ENCODE measurements at regions not wholly inside any gene's neighbourhood (a gene's known extent, or its start where the extent isn't known, plus 50 kb on each side); places are given as distances from the start of the nearest gene placed in this dataset.

GRCh38 chr6:167653561-167653960 is 173.2 kb upstream of the AFDN start:
- ATAC-seq (no peak), DNase-seq (no peak)
- CTCF ChIA-PET, result interaction anchor here (0.8 kb wide), 1 partner anchor 104 kb away, joined by 3 read pairs; no protein-coding TSS in a partner anchor
- no peaks in the 10 kb centered on the region for H3K9me3 Mint-ChIP-seq (ENCODE audit: low read depth)
- H3K4me1 Mint-ChIP-seq, result no peaks in the 10 kb centered on the region
- no peak overlapping the region for H3K4me3 Mint-ChIP-seq
- H3K27ac Mint-ChIP-seq, result no peak overlapping the region
- no peaks in the 10 kb centered on the region for H3K27me3 Mint-ChIP-seq
- no peaks in the 10 kb centered on the region for H3K36me3 Mint-ChIP-seq

DNA sequence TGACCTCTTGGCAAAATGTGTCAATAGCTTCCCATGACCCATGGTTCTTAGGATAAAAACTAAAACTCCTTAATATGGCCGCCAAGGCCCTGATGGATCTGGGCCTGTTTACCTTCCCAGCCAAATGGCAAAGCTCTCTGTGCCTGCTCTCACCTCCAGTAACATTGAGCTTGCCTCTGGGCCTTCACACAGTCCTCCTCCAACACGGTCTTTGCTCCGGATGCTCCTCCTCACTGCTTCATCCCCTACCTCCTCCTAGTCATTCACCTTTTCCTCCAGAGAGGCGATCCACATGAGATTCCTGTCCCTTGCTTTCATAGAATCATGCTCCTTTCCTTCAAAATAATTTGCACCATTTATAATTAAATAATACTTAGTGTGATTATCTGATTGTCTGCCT is 172.3 kb upstream of the AFDN start:
- DNase-seq, result no peak
- H3K4me3 Mint-ChIP-seq, result no peak overlapping the region
- H3K4me1 Mint-ChIP-seq, result no peaks in the 10 kb centered on the region
- no peaks in the 10 kb centered on the region for H3K9me3 Mint-ChIP-seq (ENCODE audit: low read depth)
- no peak overlapping the region for H3K27ac Mint-ChIP-seq
- H3K36me3 Mint-ChIP-seq, result no peaks in the 10 kb centered on the region
- no peaks in the 10 kb centered on the region for H3K27me3 Mint-ChIP-seq
- CTCF ChIA-PET, result no interaction called here
- ATAC-seq, result no peak

DNA sequence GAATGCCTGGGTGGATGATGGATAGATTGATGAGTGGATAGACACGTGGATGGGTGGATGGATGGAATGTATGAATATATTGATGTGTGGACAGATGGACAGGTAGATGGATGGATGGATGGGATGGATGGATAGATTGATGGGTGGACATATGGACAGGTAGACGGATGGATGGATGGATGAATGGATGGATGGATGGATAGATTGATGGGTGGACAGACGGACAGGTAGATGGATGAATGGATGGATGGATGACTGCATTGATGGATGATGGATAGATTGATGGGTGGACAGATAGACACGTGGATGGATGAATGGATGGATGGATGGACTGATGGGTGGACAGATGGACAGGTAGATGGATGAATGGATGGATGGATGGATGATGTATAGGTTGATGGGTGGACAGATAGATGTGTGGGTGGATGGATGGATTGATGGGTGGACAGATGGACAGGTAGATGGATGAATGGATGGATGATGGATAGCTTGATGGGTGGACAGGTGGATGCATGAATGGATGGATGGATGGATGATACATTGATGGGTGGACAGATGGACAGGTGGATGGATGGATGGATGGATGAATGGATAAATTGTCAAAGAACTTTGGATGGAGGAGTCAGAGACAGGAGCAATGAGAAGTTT is 171.4 kb upstream of the AFDN start:
- CTCF ChIA-PET, result no interaction called here
- no peaks in the 10 kb centered on the region for H3K4me1 Mint-ChIP-seq

GRCh38 chr6:167658106-167658505 is 168.6 kb upstream of the AFDN start:
- H3K27ac Mint-ChIP-seq, result no peak overlapping the region
- CTCF ChIA-PET, result no interaction called here
- H3K4me3 Mint-ChIP-seq, result no peak overlapping the region
- ATAC-seq, result no peak
- H3K36me3 Mint-ChIP-seq, result no peaks in the 10 kb centered on the region
- DNase-seq, result no peak
- H3K9me3 Mint-ChIP-seq (ENCODE audit: low read depth), result no peaks in the 10 kb centered on the region
- no peaks in the 10 kb centered on the region for H3K27me3 Mint-ChIP-seq
- H3K4me1 Mint-ChIP-seq, result no peaks in the 10 kb centered on the region

More for the DNA sequence above, 171.4 kb upstream of the AFDN start:
- no peak for DNase-seq
- Mint-ChIP-seq H3K4me3 (no peak overlapping the region), H3K27me3 (no peaks in the 10 kb centered on the region), H3K36me3 (no peaks in the 10 kb centered on the region), H3K9me3 (ENCODE audit: low read depth) (no peaks in the 10 kb centered on the region), H3K27ac (no peak overlapping the region)
- no peak for ATAC-seq

GRCh38 chr6:167659046-167659445 is 167.7 kb upstream of the AFDN start:
- CTCF ChIA-PET, result no interaction called here
- Mint-ChIP-seq H3K27me3 (no peaks in the 10 kb centered on the region), H3K4me3 (no peak overlapping the region), H3K9me3 (ENCODE audit: low read depth) (no peaks in the 10 kb centered on the region), H3K27ac (no peak overlapping the region), H3K4me1 (no peaks in the 10 kb centered on the region), H3K36me3 (no peaks in the 10 kb centered on the region)
- DNase-seq (no peak), ATAC-seq (no peak)

DNA sequence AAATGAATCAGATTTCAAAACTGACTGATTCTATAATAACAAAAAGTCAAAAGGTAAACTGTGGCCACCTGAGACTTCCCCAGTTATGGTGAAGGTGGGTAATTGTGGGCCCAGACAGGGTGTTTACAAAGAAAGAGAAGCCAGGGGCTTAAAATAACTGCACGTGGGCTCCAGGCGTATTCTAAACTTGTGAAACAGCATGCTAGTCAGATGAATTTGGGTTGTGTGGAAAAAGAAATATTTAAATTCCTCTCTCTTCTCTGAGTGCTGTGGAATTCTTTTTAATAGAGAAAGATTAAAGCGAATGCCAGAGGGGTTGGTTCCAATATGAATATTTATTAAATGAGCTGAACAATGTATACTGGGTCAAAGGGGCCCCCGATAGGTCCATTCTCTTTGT is 166.3 kb upstream of the AFDN start:
- no peaks in the 10 kb centered on the region for H3K36me3 Mint-ChIP-seq
- no peak overlapping the region for H3K27ac Mint-ChIP-seq
- H3K4me3 Mint-ChIP-seq, result no peak overlapping the region
- CTCF ChIA-PET, result no interaction called here
- no peaks in the 10 kb centered on the region for H3K27me3 Mint-ChIP-seq
- H3K4me1 Mint-ChIP-seq, result no peaks in the 10 kb centered on the region
- no peaks in the 10 kb centered on the region for H3K9me3 Mint-ChIP-seq (ENCODE audit: low read depth)
- ATAC-seq (no peak), DNase-seq (no peak)

GRCh38 chr6:167660944-167661551 is 165.7 kb upstream of the AFDN start:
- no peaks in the 10 kb centered on the region for H3K4me1 Mint-ChIP-seq
- H3K36me3 Mint-ChIP-seq, result no peaks in the 10 kb centered on the region
- no peak for DNase-seq
- no peak for ATAC-seq
- H3K27ac Mint-ChIP-seq, result no peak overlapping the region
- no peak overlapping the region for H3K4me3 Mint-ChIP-seq
- CTCF ChIA-PET, result no interaction called here
- H3K27me3 Mint-ChIP-seq, result no peaks in the 10 kb centered on the region
- H3K9me3 Mint-ChIP-seq (ENCODE audit: low read depth), result no peaks in the 10 kb centered on the region

DNA sequence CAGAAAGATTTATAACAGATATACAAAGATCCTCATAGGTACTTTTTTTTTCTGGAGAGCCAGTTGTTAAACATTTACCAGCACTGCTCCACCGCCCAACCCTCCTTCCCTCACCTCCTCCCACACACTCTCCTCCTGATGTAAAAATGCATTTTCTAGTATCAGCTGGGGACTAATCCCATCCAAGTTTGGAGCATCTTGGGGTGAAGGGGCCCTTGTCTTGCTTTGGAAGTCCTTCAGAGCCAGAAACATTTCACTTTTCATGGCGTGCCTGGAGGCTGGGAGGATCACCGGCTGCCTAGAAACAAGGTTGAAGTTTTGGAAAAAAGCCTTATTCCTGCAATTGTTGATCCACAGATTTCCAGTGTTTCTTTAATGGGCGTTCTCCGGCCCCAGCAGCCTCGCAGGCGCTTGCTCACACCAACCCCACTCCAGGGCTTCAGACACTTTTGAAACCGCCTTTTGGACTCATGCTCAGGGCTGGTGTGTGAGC is 165.1 kb upstream of the AFDN start:
- no peak overlapping the region for H3K4me3 Mint-ChIP-seq
- H3K27me3 Mint-ChIP-seq, result no peaks in the 10 kb centered on the region
- DNase-seq, result no peak
- no peak for ATAC-seq
- CTCF ChIA-PET, result no interaction called here
- H3K9me3 Mint-ChIP-seq (ENCODE audit: low read depth), result no peaks in the 10 kb centered on the region
- H3K27ac Mint-ChIP-seq, result no peak overlapping the region
- H3K36me3 Mint-ChIP-seq, result no peaks in the 10 kb centered on the region
- H3K4me1 Mint-ChIP-seq, result no peaks in the 10 kb centered on the region

- DNase-seq (no peak), ATAC-seq (no peak)
- Mint-ChIP-seq H3K36me3 (no peaks in the 10 kb centered on the region), H3K27ac (no peak overlapping the region), H3K9me3 (ENCODE audit: low read depth) (no peaks in the 10 kb centered on the region), H3K4me3 (no peak overlapping the region), H3K4me1 (no peaks in the 10 kb centered on the region), H3K27me3 (no peaks in the 10 kb centered on the region)
- CTCF ChIA-PET, result no interaction called here
Measured at GRCh38 chr6:167662075-167662880, 164.4 kb upstream of the AFDN start.

DNA sequence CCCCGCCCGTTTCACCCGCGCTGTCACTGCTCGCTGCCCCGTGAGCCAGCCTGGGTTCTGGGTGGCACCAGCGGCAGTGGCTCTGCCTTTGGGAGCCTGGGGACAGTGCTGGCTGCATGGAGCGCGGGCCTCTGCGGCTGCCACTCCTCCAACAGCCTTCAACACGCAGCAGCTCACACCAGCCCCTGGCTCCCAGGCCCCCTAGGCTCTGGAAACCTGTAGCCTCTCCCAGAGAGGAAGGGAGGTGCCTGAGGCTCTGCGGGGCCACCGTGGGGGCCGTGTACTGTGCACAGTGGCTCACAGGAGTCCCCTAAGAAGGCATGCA is 163.9 kb upstream of the AFDN start:
- H3K27ac Mint-ChIP-seq, result no peak overlapping the region
- no peaks in the 10 kb centered on the region for H3K9me3 Mint-ChIP-seq (ENCODE audit: low read depth)
- H3K4me1 Mint-ChIP-seq, result no peaks in the 10 kb centered on the region
- no peaks in the 10 kb centered on the region for H3K27me3 Mint-ChIP-seq
- no peak overlapping the region for H3K4me3 Mint-ChIP-seq
- ATAC-seq (no peak), DNase-seq (no peak)
- CTCF ChIA-PET, result no interaction called here
- H3K36me3 Mint-ChIP-seq, result no peaks in the 10 kb centered on the region

DNA sequence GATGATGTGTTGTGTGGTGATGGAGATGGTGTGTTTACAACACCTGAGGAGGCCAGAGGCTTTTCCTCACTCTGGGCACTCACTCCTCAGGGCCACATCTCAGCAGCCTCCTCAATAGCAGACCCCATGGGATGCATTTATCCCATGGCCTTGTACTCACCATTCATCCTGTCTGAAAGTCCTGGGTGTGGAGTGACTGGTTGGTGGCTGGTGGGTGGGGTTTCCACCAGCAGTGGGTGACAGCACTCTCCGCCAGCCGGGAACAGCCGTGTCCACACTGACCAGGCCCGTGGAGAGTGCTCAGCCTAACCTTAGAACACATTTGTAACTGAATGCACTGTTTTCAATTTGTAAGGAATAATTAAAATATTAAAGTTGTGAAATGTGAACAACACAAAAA is 163.4 kb upstream of the AFDN start:
- no peaks in the 10 kb centered on the region for H3K36me3 Mint-ChIP-seq
- CTCF ChIA-PET, result no interaction called here
- H3K9me3 Mint-ChIP-seq (ENCODE audit: low read depth), result no peaks in the 10 kb centered on the region
- no peak for ATAC-seq
- H3K27me3 Mint-ChIP-seq, result no peaks in the 10 kb centered on the region
- H3K4me1 Mint-ChIP-seq, result no peaks in the 10 kb centered on the region
- no peak overlapping the region for H3K27ac Mint-ChIP-seq
- DNase-seq, result no peak
- H3K4me3 Mint-ChIP-seq, result no peak overlapping the region

GRCh38 chr6:167663784-167664443 is 162.8 kb upstream of the AFDN start:
- Mint-ChIP-seq H3K27ac (no peak overlapping the region), H3K36me3 (no peaks in the 10 kb centered on the region)
- CTCF ChIA-PET, result no interaction called here

GRCh38 chr6:167664678-167665660 is 161.7 kb upstream of the AFDN start:
- DNase-seq (no peak), ATAC-seq (no peak)
- Mint-ChIP-seq H3K9me3 (ENCODE audit: low read depth) (no peaks in the 10 kb centered on the region), H3K36me3 (no peaks in the 10 kb centered on the region), H3K27ac (no peak overlapping the region), H3K4me1 (no peaks in the 10 kb centered on the region), H3K4me3 (no peak overlapping the region), H3K27me3 (no peaks in the 10 kb centered on the region)
- CTCF ChIA-PET, result no interaction called here

More at GRCh38 chr6:167663784-167664443, 162.8 kb upstream of the AFDN start:
- H3K4me1 Mint-ChIP-seq, result no peaks in the 10 kb centered on the region
- no peak for ATAC-seq
- no peak for DNase-seq
- H3K9me3 Mint-ChIP-seq (ENCODE audit: low read depth), result no peaks in the 10 kb centered on the region
- H3K4me3 Mint-ChIP-seq, result no peak overlapping the region
- H3K27me3 Mint-ChIP-seq, result no peaks in the 10 kb centered on the region
